Epithelial cell of esophagus (primary cell): ENCODE measurements at regions not wholly inside any gene's neighbourhood (a gene's known extent, or its start where the extent isn't known, plus 50 kb on each side); places are given as distances from the start of the nearest gene placed in this dataset.

ENCODE experiments used
- DNase-seq: peaks from one replicate; pipeline ENCODE4 v3.0.0; 2010; ENCODE audit warnings: low read depth
- H3K4me3 ChIP-seq: 2 replicates; pipeline ENCODE4 v1.5.1; 2011; ENCODE audit warnings: mild to moderate bottlenecking, low read length, control low read depth
- CTCF ChIP-seq: IDR thresholded peaks from 2 replicates; pipeline ENCODE4 v1.5.1; 2011; ENCODE audit warnings: low read depth, mild to moderate bottlenecking, low read length, control low read depth, inconsistent platforms; ENCODE audit not compliant: insufficient read depth; ENCODE audit errors: missing control alignments

DNA sequence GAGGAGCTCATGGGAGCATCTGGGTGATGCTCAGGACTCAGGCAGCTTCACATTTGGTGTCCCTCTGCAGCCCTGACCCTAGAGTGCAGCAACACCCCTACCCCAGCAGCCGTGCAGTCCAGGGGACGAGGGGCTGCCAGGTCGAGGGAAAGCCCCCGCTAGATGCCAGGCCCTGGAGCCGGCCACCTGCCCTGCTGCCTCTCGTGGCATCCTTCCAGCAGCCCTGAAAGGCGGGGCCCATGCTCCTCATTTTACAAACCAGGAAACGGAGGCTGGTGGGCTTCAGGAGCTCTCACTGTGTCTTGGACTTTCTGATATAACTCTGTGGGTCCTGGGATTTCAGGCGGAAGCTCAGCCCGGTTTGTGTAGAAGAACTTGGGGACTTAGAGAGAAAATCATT is 120.5 kb upstream of the WNT4 start:
- H3K4me3 ChIP-seq = no peak overlapping the region
- TF ChIP-seq CTCF = no peak
- no peak for DNase-seq

DNA sequence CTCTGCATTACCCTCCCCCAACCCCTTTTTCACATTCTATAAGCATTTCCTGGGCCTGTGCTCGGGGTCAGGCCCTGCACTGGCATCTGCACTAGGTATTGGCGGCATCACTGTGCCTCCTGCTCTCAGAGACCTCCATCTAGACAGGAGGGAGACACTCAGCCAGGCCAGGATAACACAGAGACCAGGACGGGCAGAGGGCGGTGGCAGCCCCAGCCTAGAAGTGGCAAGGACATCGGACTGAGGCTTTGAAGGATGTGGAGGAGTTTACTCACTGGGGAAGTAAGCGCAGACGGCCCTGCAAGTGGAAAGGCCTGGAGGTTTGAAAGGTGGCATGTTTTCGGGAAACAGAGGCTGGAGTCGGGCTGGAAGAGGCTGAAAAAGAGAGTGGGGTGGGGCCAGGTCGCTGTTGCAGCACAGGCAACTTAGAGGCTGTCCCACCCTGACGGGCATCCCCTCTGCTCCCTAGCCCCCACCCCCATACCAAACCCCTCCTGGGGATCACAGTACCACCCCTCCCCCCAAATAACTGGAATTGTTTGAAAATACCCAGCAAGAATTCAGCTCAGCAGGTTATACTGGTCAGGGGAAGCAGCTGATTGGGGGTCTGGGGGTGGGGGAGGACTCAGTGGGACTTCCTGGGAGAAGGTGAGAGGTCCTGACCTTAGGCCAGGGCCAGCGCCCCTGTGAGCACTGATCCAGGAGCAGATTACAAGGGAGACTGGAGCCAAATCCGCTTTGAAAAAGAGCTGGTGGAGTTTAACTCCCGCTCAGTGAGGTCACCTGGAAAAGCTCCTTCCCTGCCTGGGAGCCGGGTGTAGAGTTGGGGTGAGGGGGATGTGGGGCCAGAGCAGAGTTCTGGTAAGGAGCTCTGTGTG is 121.8 kb upstream of the WNT4 start:
- H3K4me3 ChIP-seq = no peak overlapping the region
- no peak for DNase-seq
- no peak for TF ChIP-seq CTCF

GRCh38 chr1:22266141-22266540 is 123.2 kb upstream of the WNT4 start:
- TF ChIP-seq CTCF = no peak
- DNase-seq = no peak
- H3K4me3 ChIP-seq = no peak overlapping the region

GRCh38 chr1:22267413-22268175 is 124.7 kb upstream of the WNT4 start:
- no peak overlapping the region for H3K4me3 ChIP-seq
- no peak for TF ChIP-seq CTCF
- DNase-seq = no peak

DNA sequence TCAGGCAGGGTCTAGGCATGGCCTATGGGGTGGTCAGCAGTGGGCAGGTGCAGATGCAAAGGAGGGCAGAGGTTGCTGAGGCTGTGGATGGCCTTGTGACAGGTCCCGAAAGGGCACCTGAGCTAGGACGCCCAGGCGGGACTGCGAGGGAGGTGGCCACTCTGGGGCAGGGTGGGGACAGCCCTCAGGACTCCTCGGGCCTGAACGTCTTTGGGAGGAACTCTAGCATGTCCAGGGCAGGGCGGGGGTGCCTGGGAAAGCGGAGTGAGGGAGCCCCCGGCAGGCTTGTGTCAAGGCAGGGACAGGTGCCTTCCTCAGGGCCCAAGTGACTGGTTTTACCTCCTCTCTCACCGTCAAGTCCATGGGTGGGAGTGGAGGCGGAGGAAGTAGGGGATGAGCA is 125.4 kb upstream of the WNT4 start:
- TF ChIP-seq CTCF = no peak
- no peak for DNase-seq
- no peak overlapping the region for H3K4me3 ChIP-seq

GRCh38 chr1:22271847-22272801 is 129.2 kb upstream of the WNT4 start:
- DNase-seq = no peak
- H3K4me3 ChIP-seq = no peak overlapping the region
- TF ChIP-seq CTCF = no peak
